ENCODE measurements at regions not wholly inside any gene's neighbourhood (a gene's known extent, or its start where the extent isn't known, plus 50 kb on each side); places are given as distances from the start of the nearest gene placed in this dataset.

DNA sequence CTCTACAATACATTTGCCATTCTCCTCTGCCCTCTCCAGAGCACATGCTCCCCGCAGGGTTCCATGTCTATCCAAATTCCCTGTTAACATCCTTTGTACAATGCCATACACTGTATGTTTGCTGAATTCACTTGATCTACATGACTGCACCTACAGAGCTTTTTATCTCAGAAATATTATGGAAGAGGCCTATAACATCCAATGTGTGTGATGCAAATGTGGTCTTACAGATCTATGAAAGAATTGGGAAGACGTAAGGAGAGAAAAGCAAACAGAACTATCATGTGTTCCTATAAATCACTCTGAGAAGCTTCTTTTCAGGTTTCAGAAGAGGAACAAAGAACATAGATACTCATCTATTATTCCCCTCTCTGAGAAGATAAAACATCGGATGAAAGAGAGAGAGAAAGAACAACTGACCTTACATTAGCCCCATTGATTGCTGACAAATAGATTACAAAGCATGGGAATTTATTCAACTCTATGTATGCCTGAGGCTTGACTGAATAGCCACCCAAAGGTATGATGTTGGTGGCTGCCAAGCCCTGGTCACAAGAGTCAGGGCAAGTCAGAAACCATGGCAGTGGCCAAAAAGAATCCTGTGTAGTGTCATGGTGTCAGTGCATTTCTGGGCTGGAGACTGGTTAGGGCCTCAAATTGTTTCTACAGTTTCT, 425.2 kb downstream of the FOXO1 start:
- Histone ChIP-seq H3K4me1 (ENCODE audit: control insufficient read depth in 2 of 3, insufficient read depth in 2 of 3, low read depth in 1 of 3, low read length in 3 of 3) (no peaks in the 10 kb centered on the region), H3K4me3 (ENCODE audit: low read length in 3 of 3) (no peak overlapping the region), H3K9me3 (ENCODE audit: control insufficient read depth in 2 of 3, insufficient read depth in 1 of 3, low read length in 3 of 3) (no peaks in the 10 kb centered on the region), H3K9ac (ENCODE audit: low read length in 3 of 3) (no peak overlapping the region), H3K36me3 (ENCODE audit: control insufficient read depth in 2 of 3, insufficient read depth in 3 of 3, low read length in 3 of 3) (no peaks in the 10 kb centered on the region), H3K27me3 (ENCODE audit: control insufficient read depth, insufficient read depth, low read length) (no peaks in the 10 kb centered on the region), H3K27ac (ENCODE audit: low read depth in 2 of 2, low read length in 2 of 2) (no peak overlapping the region)
- FAIRE-seq (no peak), DNase-seq (no peak)
- TF ChIP-seq, protein P1, sequence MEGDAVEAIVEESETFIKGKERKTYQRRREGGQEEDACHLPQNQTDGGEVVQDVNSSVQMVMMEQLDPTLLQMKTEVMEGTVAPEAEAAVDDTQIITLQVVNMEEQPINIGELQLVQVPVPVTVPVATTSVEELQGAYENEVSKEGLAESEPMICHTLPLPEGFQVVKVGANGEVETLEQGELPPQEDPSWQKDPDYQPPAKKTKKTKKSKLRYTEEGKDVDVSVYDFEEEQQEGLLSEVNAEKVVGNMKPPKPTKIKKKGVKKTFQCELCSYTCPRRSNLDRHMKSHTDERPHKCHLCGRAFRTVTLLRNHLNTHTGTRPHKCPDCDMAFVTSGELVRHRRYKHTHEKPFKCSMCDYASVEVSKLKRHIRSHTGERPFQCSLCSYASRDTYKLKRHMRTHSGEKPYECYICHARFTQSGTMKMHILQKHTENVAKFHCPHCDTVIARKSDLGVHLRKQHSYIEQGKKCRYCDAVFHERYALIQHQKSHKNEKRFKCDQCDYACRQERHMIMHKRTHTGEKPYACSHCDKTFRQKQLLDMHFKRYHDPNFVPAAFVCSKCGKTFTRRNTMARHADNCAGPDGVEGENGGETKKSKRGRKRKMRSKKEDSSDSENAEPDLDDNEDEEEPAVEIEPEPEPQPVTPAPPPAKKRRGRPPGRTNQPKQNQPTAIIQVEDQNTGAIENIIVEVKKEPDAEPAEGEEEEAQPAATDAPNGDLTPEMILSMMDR (IDR thresholded peaks at IDR 0.05; ENCODE audit: borderline replicate concordance, extremely low read depth, insufficient read depth) = no peak
- intact Hi-C loops (cut with DNase I) = no loop called here

DNA sequence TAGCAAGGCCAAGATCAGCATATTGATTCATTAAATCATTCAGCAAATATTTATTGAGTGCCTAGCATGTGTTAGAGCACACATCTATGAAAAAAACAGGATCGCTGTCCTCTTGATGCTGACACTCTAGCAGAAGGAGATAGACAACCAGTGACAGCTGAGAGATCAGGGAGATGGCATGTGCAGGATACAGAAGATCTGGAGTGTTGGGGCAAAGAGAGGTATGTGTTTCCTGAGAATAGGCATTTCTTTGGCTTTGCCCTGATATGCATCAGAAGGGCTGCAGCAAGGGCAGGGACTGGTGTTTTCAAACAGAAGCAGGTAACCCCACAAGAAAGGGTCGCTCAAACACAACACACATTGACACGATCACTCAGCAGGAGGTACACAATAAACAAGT, 423.4 kb downstream of the FOXO1 start:
- no peak overlapping the region for H3K9ac ChIP-seq (ENCODE audit: low read length in 3 of 3)
- no peak for FAIRE-seq
- no peaks in the 10 kb centered on the region for H3K27me3 ChIP-seq (ENCODE audit: control insufficient read depth, insufficient read depth, low read length)
- no peaks in the 10 kb centered on the region for H3K9me3 ChIP-seq (ENCODE audit: control insufficient read depth in 2 of 3, insufficient read depth in 1 of 3, low read length in 3 of 3)
- H3K36me3 ChIP-seq (ENCODE audit: control insufficient read depth in 2 of 3, insufficient read depth in 3 of 3, low read length in 3 of 3) = no peaks in the 10 kb centered on the region
- DNase-seq = no peak
- intact Hi-C loops (cut with DNase I) = no loop called here
- H3K4me3 ChIP-seq (ENCODE audit: low read length in 3 of 3) = no peak overlapping the region
- TF ChIP-seq, protein P1 (IDR thresholded peaks at IDR 0.05; ENCODE audit: borderline replicate concordance, extremely low read depth, insufficient read depth) = no peak
- H3K27ac ChIP-seq (ENCODE audit: low read depth in 2 of 2, low read length in 2 of 2) = no peak overlapping the region
- no peaks in the 10 kb centered on the region for H3K4me1 ChIP-seq (ENCODE audit: control insufficient read depth in 2 of 3, insufficient read depth in 2 of 3, low read depth in 1 of 3, low read length in 3 of 3)

DNA sequence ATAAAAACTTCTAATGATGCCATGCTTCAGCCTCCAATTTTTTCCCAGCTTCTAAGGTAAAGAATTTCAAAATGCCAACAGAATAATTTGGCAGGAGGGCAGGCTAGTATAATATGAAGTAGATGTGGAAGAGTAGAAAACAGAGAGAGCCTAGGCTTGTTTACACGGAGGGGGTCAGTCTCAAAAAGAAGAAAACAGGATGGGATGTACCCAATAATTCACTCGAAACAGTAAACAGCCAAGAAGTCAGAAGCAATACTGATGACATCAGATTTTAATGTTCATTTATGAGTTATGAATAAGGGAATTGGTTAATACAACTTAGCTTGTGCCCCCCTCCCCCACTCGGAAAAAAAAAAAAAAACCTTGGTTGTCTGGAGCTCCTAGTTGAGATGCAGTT, 422.5 kb downstream of the FOXO1 start:
- intact Hi-C loops (cut with DNase I) = no loop called here
- Histone ChIP-seq H3K9me3 (ENCODE audit: control insufficient read depth in 2 of 3, insufficient read depth in 1 of 3, low read length in 3 of 3) (no peaks in the 10 kb centered on the region), H3K27ac (ENCODE audit: low read depth in 2 of 2, low read length in 2 of 2) (no peak overlapping the region), H3K9ac (ENCODE audit: low read length in 3 of 3) (no peak overlapping the region), H3K36me3 (ENCODE audit: control insufficient read depth in 2 of 3, insufficient read depth in 3 of 3, low read length in 3 of 3) (no peaks in the 10 kb centered on the region), H3K4me3 (ENCODE audit: low read length in 3 of 3) (no peak overlapping the region), H3K27me3 (ENCODE audit: control insufficient read depth, insufficient read depth, low read length) (no peaks in the 10 kb centered on the region), H3K4me1 (ENCODE audit: control insufficient read depth in 2 of 3, insufficient read depth in 2 of 3, low read depth in 1 of 3, low read length in 3 of 3) (no peaks in the 10 kb centered on the region)
- no peak for DNase-seq
- TF ChIP-seq, protein P1 (IDR thresholded peaks at IDR 0.05; ENCODE audit: borderline replicate concordance, extremely low read depth, insufficient read depth) = no peak
- no peak for FAIRE-seq

DNA sequence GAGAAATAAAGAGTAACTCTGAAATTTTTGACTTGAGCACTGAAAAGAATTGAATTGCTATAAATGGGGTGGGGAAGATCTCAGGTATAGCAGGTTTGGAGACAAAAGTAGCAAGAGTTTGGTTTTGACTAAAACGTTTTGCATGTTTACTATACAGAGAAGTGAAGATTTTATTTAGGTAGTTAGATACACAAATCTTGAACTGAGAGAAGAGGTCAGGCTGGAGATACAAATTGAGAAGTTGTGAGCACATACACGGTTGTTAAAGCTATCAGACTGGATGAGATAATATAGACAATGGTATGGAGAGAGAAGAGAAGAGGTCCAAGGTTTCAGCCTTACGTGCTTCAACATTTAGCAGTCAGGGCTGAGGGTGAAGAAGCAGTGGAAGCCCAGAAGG, 420.9 kb downstream of the FOXO1 start:
- no peaks in the 10 kb centered on the region for H3K9me3 ChIP-seq (ENCODE audit: control insufficient read depth in 2 of 3, insufficient read depth in 1 of 3, low read length in 3 of 3)
- H3K27me3 ChIP-seq (ENCODE audit: control insufficient read depth, insufficient read depth, low read length) = no peaks in the 10 kb centered on the region
- no peaks in the 10 kb centered on the region for H3K36me3 ChIP-seq (ENCODE audit: control insufficient read depth in 2 of 3, insufficient read depth in 3 of 3, low read length in 3 of 3)
- H3K27ac ChIP-seq (ENCODE audit: low read depth in 2 of 2, low read length in 2 of 2) = no peak overlapping the region
- TF ChIP-seq, protein P1 (IDR thresholded peaks at IDR 0.05; ENCODE audit: borderline replicate concordance, extremely low read depth, insufficient read depth) = no peak
- H3K4me1 ChIP-seq (ENCODE audit: control insufficient read depth in 2 of 3, insufficient read depth in 2 of 3, low read depth in 1 of 3, low read length in 3 of 3) = no peaks in the 10 kb centered on the region
- DNase-seq (no peak), FAIRE-seq (no peak)
- H3K9ac ChIP-seq (ENCODE audit: low read length in 3 of 3) = no peak overlapping the region
- no peak overlapping the region for H3K4me3 ChIP-seq (ENCODE audit: low read length in 3 of 3)
- intact Hi-C loops (cut with DNase I) = no loop called here
